Ectodermal cell (in vitro differentiated cells): ENCODE measurements at regions not wholly inside any gene's neighbourhood (a gene's known extent, or its start where the extent isn't known, plus 50 kb on each side); places are given as distances from the start of the nearest gene placed in this dataset.
"Not testable (repeated sequence)": the region's sequence is repeated elsewhere in the genome, so short reads cannot be mapped to it uniquely, and the experiment has no call there.

Source experiments
- H3K27ac ChIP-seq: 2 replicates; pipeline ENCODE4 v1.7.0; 2013; ENCODE audit warnings: mild to moderate bottlenecking, low read depth, low read length; ENCODE audit not compliant: insufficient read depth, poor library complexity, severe bottlenecking
- H3K27me3 ChIP-seq: 2 replicates; pipeline ENCODE4 v1.7.0; 2013; ENCODE audit warnings: mild to moderate bottlenecking, low read length; ENCODE audit not compliant: insufficient read depth, control insufficient read depth, poor library complexity, severe bottlenecking
- H3K36me3 ChIP-seq: one replicate; pipeline ENCODE4 v1.7.0; 2013; ENCODE audit warnings: low read length; ENCODE audit not compliant: control insufficient read depth, insufficient read depth
- H3K4me1 ChIP-seq: one replicate; pipeline ENCODE4 v1.7.0; 2013; ENCODE audit warnings: low read length; ENCODE audit not compliant: control insufficient read depth, insufficient read depth
- H3K4me3 ChIP-seq: 2 replicates; pipeline ENCODE4 v1.7.0; 2013; ENCODE audit warnings: low read depth, low read length, control low read depth; ENCODE audit not compliant: insufficient read depth
- H3K9me3 ChIP-seq: 2 replicates; pipeline ENCODE4 v1.7.0; 2013; ENCODE audit warnings: mild to moderate bottlenecking, low read length, moderate library complexity; ENCODE audit not compliant: control insufficient read depth
- WGBS, 2 experiments: methylation state at CpG; one replicate each; pipeline ENCODE4 v1.1.7; 2013; ENCODE audit warnings: missing lambda C conversion rate in 2 of 2; 5-methylcytosine and 5-hydroxymethylcytosine counted together

- no peaks in the 10 kb centered on the region for H3K36me3 ChIP-seq
- H3K4me3 ChIP-seq = no peak overlapping the region
- H3K9me3 ChIP-seq = no peaks in the 10 kb centered on the region
- H3K4me1 ChIP-seq = peaks cover 3% of the 10 kb centered on the region
- 95% methylated on average over 3 of the region's 3 CpGs for WGBS, 2 experiments
- H3K27me3 ChIP-seq = no peaks in the 10 kb centered on the region
- no peak overlapping the region for H3K27ac ChIP-seq
Observed at GRCh38 chr15:67931861-67932260, 92.0 kb upstream of the RNU6-1 start.

GRCh38 chr15:67934126-67934525, 94.3 kb upstream of the RNU6-1 start:
- H3K4me3 ChIP-seq, H3K27me3 ChIP-seq, H3K36me3 ChIP-seq, H3K27ac ChIP-seq, H3K4me1 ChIP-seq, H3K9me3 ChIP-seq: not testable (repeated sequence)
- WGBS, 2 experiments = 85 to 93% methylated on average over 2 to 3 of the region's 3 CpGs

- Histone ChIP-seq H3K4me1 (no peaks in the 10 kb centered on the region), H3K36me3 (no peaks in the 10 kb centered on the region), H3K27ac (no peak overlapping the region), H3K9me3 (no peaks in the 10 kb centered on the region), H3K4me3 (no peak overlapping the region), H3K27me3 (no peaks in the 10 kb centered on the region)
Observed at GRCh38 chr15:67935244-67935643, 95.4 kb upstream of the RNU6-1 start.

GRCh38 chr15:67936258-67936657, 96.4 kb upstream of the RNU6-1 start:
- Histone ChIP-seq H3K4me1 (no peaks in the 10 kb centered on the region), H3K36me3 (no peaks in the 10 kb centered on the region), H3K4me3 (no peak overlapping the region), H3K27ac (no peak overlapping the region), H3K27me3 (no peaks in the 10 kb centered on the region), H3K9me3 (no peaks in the 10 kb centered on the region)
- WGBS, 2 experiments = 91 to 95% methylated on average over 5 of the region's 5 CpGs

- Histone ChIP-seq H3K4me3 (no peak overlapping the region), H3K4me1 (no peaks in the 10 kb centered on the region), H3K9me3 (no peaks in the 10 kb centered on the region), H3K27me3 (no peaks in the 10 kb centered on the region), H3K27ac (no peak overlapping the region), H3K36me3 (no peaks in the 10 kb centered on the region)
- WGBS, 2 experiments = 92 to 99% methylated on average over 3 of the region's 3 CpGs
Observed at GRCh38 chr15:67937153-67937761, 97.4 kb upstream of the RNU6-1 start.

GRCh38 chr15:67939179-67939578, 99.3 kb upstream of the RNU6-1 start:
- H3K27ac ChIP-seq, H3K4me3 ChIP-seq, H3K9me3 ChIP-seq, H3K27me3 ChIP-seq, H3K36me3 ChIP-seq: not testable (repeated sequence)
- 90 to 100% methylated on average over 2 to 5 of the region's 5 CpGs for WGBS, 2 experiments
- H3K4me1 ChIP-seq = peaks cover 12% of the 10 kb centered on the region

- not testable (repeated sequence) for H3K9me3 ChIP-seq
Observed at GRCh38 chr15:67939588-67940323, 99.9 kb upstream of the RNU6-1 start.

GRCh38 chr15:67940324-67940719, 100.5 kb upstream of the RNU6-1 start:
- Histone ChIP-seq H3K4me1 (peaks cover 20% of the 10 kb centered on the region), H3K36me3 (no peaks in the 10 kb centered on the region), H3K27ac (no peak overlapping the region), H3K9me3 (no peaks in the 10 kb centered on the region), H3K4me3 (no peak overlapping the region), H3K27me3 (no peaks in the 10 kb centered on the region)
- 97 to 98% methylated on average over 1 of the region's 1 CpG for WGBS, 2 experiments

More at GRCh38 chr15:67939588-67940323, 99.9 kb upstream of the RNU6-1 start:
- H3K4me1 ChIP-seq = peaks cover 16% of the 10 kb centered on the region
- H3K4me3 ChIP-seq, H3K27me3 ChIP-seq, H3K36me3 ChIP-seq, H3K27ac ChIP-seq: not testable (repeated sequence)
- WGBS, 2 experiments = 71 to 73% methylated on average over 4 of the region's 5 CpGs

- Histone ChIP-seq H3K4me1 (peaks cover 28% of the 10 kb centered on the region), H3K36me3 (no peaks in the 10 kb centered on the region), H3K9me3 (no peaks in the 10 kb centered on the region), H3K4me3 (no peak overlapping the region), H3K27me3 (no peaks in the 10 kb centered on the region), H3K27ac (no peak overlapping the region)
- 71 to 90% methylated on average over 3 of the region's 3 CpGs for whole genome bisulfite sequencing, 2 experiments
Observed at GRCh38 chr15:67941648-67942310, 101.9 kb upstream of the RNU6-1 start.

- H3K4me3 ChIP-seq = no peak overlapping the region
- H3K27me3 ChIP-seq = no peaks in the 10 kb centered on the region
- H3K4me1 ChIP-seq = peaks cover 38% of the 10 kb centered on the region
- WGBS, 2 experiments = 44 to 62% methylated on average over 2 of the region's 2 CpGs
- H3K9me3 ChIP-seq = no peaks in the 10 kb centered on the region
- H3K27ac ChIP-seq = no peak overlapping the region
- no peaks in the 10 kb centered on the region for H3K36me3 ChIP-seq
Observed at GRCh38 chr15:67943475-67943874, 103.6 kb upstream of the RNU6-1 start.
